ENCODE measurements at regions not wholly inside any gene's neighbourhood (a gene's known extent, or its start where the extent isn't known, plus 50 kb on each side); places are given as distances from the start of the nearest gene placed in this dataset.

DNA sequence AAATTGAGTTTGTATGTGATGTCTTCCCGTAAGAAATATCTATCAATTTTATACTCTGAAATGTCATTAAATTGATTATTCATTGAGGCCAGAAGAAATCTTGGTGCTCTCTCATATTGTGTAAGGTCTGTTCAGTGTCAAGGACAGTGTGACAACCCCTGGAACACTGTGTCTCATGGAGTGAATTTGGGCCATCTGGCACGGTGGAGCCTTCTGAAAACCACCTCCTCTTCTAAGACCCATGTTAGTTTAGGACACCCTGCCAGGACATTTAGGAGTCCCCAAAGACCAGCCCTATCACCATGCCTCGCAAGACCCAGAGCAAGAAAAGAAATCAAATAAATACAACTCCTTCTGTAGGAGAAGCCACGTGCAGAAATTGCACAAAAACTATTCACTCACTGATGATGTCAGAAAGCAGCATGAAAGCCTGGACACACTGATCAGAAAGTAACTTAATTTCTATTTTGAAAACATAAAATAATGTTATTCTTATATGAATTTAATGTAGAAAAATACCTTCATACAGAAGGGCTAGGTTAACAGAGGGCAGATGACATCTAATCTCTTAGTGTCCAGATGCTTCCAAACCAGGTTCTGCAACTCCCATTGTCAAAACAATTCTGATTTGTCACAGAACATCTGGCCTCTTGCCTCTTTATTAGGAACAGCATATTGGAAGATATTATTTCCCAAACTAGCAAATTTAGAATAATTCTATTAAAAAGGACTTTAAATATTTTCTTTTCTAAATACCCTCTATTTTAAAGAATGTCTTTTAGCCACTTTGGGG lies 298.8 kb downstream of the NR2F1-AS1 start:
- no peak for TF ChIP-seq POLR2A (IDR thresholded peaks at IDR 0.05)
- TF ChIP-seq, protein P1, sequence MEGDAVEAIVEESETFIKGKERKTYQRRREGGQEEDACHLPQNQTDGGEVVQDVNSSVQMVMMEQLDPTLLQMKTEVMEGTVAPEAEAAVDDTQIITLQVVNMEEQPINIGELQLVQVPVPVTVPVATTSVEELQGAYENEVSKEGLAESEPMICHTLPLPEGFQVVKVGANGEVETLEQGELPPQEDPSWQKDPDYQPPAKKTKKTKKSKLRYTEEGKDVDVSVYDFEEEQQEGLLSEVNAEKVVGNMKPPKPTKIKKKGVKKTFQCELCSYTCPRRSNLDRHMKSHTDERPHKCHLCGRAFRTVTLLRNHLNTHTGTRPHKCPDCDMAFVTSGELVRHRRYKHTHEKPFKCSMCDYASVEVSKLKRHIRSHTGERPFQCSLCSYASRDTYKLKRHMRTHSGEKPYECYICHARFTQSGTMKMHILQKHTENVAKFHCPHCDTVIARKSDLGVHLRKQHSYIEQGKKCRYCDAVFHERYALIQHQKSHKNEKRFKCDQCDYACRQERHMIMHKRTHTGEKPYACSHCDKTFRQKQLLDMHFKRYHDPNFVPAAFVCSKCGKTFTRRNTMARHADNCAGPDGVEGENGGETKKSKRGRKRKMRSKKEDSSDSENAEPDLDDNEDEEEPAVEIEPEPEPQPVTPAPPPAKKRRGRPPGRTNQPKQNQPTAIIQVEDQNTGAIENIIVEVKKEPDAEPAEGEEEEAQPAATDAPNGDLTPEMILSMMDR (IDR thresholded peaks at IDR 0.05) = no peak
- H3K9me3 ChIP-seq = no peaks in the 10 kb centered on the region
- no peak for DNase-seq
- WGBS, 2 donors = 76 to 79% methylated on average over 4 of the region's 4 CpGs
- no peak overlapping the region for H3K27ac ChIP-seq
- H3K4me3 ChIP-seq (replicated peaks in 1 of 3) = no peak overlapping the region
- H3K4me1 ChIP-seq = no peaks in the 10 kb centered on the region
- H3K27me3 ChIP-seq = no peaks in the 10 kb centered on the region
- intact Hi-C loops (cut with DNase I) = no loop called here
- no peaks in the 10 kb centered on the region for H3K36me3 ChIP-seq

DNA sequence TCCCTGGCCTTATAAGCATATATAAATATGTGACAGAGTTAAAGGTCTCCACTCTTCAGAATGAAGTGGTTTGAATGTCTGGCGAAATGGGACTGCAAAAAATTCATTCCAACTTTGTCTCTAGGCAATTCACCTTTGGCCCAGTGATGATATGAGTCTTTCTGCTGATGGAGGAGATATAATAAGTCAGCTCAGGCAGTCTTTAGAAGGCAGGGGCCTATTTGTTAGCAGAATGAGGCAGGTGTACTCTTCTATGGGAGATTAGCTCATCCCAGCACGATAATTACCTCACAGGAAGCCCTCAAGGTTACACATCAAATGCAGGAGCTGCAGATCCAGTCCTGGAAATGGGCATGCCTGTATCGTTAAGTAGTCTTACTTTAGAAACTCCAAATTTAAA lies 300.5 kb downstream of the NR2F1-AS1 start:
- Histone ChIP-seq H3K4me3 (replicated peaks in 1 of 3) (no peak overlapping the region), H3K36me3 (no peaks in the 10 kb centered on the region), H3K27me3 (no peaks in the 10 kb centered on the region), H3K4me1 (no peaks in the 10 kb centered on the region), H3K27ac (no peak overlapping the region), H3K9me3 (no peaks in the 10 kb centered on the region)
- intact Hi-C loops (cut with DNase I) = no loop called here
- TF ChIP-seq POLR2A (IDR thresholded peaks at IDR 0.05) = no peak
- TF ChIP-seq, protein P1 (IDR thresholded peaks at IDR 0.05) = no peak
- 83 to 87% methylated on average over 3 of the region's 3 CpGs for WGBS, 2 donors
- DNase-seq = no peak

DNA sequence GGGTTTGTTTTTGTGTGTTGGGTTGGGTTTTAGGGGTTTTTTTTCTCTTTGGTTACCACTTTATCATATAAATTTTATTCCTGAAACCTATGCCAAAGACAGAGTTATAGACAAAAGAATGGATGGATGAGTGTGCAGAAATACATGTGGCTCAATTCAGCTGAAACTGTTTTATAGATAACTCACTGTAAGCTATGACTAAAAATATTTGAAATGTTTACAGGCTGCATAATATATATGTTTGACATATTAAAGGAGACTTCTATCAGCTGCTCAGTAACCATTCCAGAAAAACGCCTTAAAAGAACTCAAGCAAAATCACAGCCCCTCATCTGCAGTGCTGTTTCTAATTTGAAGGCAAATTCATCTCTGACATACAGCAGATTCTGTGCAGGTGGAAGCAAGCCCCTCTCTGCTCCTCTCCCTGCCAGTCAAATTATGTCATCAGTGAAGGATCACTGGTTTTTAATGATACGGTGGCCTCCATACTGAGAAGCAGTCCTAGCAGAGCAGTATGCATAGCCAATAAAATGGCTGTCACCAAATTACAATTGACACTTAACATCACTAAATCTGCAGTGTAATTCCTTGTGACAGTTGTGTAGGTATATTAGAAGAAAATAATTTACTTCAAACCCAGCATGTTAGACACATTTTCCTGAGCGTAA lies 301.6 kb downstream of the NR2F1-AS1 start:
- Histone ChIP-seq H3K4me3 (replicated peaks in 1 of 3) (no peak overlapping the region), H3K27me3 (no peaks in the 10 kb centered on the region), H3K9me3 (no peaks in the 10 kb centered on the region), H3K27ac (no peak overlapping the region), H3K36me3 (no peaks in the 10 kb centered on the region), H3K4me1 (no peaks in the 10 kb centered on the region)
- WGBS, 2 donors = 91 to 93% methylated on average over 3 of the region's 3 CpGs
- TF ChIP-seq, protein P1 (IDR thresholded peaks at IDR 0.05) = no peak
- no peak for TF ChIP-seq POLR2A (IDR thresholded peaks at IDR 0.05)
- intact Hi-C loops (cut with DNase I) = no loop called here
- no peak for DNase-seq

DNA sequence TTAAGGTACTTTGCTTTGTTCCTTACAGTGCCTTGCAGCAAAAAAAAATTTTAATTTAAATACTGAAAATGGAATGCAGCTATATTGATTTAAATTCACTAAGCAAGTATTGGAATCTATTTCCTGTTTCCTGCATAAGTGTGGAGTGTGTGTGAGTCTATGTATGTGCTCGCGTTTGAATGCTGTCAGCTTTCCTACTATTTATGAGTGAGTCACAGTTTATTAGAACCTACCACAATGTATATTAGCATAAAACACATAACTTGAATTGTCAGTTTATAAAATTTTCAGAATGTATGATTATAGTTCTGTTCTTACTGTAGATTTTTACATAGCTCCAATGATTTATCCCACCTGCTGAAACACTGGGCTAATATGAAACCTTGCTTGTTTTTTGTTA lies 302.1 kb downstream of the NR2F1-AS1 start:
- TF ChIP-seq POLR2A (IDR thresholded peaks at IDR 0.05) = no peak
- TF ChIP-seq, protein P1 (IDR thresholded peaks at IDR 0.05) = no peak
- Histone ChIP-seq H3K4me3 (replicated peaks in 1 of 3) (no peak overlapping the region), H3K4me1 (no peaks in the 10 kb centered on the region), H3K36me3 (no peaks in the 10 kb centered on the region), H3K9me3 (no peaks in the 10 kb centered on the region), H3K27ac (no peak overlapping the region), H3K27me3 (no peaks in the 10 kb centered on the region)
- WGBS, 2 donors = 81 to 89% methylated on average over 2 of the region's 2 CpGs
- intact Hi-C loops (cut with DNase I) = no loop called here
- no peak for DNase-seq

DNA sequence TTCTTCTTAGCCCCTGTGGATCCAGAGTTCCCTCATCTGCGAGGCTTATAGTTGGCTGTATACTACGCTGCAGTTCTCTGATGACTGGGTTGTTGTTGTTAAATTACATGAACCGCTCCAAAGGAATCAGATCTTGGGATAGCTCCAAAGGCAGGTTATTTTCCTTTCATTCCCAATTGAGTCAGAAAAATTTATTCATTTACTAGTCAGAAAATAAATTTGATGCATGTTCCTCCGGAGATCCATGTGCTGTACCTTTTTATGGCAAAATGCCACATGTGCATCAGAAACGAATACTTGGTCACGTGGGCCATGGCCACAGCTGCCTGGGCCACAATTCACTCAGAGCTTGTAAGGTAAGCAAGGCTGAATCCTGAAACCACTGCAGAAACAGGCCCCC lies 304.0 kb downstream of the NR2F1-AS1 start:
- 87 to 91% methylated on average over 6 of the region's 6 CpGs for WGBS, 2 donors
- DNase-seq = no peak
- Histone ChIP-seq H3K9me3 (no peaks in the 10 kb centered on the region), H3K27ac (no peak overlapping the region), H3K4me3 (replicated peaks in 1 of 3) (no peak overlapping the region), H3K4me1 (no peaks in the 10 kb centered on the region), H3K36me3 (no peaks in the 10 kb centered on the region), H3K27me3 (no peaks in the 10 kb centered on the region)
- TF ChIP-seq POLR2A (IDR thresholded peaks at IDR 0.05) = no peak
- TF ChIP-seq, protein P1 (IDR thresholded peaks at IDR 0.05) = no peak
- intact Hi-C loops (cut with DNase I) = no loop called here

Data from thyroid gland (tissue), 4 donors.